ENCODE measurements at regions not wholly inside any gene's neighbourhood (a gene's known extent, or its start where the extent isn't known, plus 50 kb on each side); places are given as distances from the start of the nearest gene placed in this dataset.

DNA sequence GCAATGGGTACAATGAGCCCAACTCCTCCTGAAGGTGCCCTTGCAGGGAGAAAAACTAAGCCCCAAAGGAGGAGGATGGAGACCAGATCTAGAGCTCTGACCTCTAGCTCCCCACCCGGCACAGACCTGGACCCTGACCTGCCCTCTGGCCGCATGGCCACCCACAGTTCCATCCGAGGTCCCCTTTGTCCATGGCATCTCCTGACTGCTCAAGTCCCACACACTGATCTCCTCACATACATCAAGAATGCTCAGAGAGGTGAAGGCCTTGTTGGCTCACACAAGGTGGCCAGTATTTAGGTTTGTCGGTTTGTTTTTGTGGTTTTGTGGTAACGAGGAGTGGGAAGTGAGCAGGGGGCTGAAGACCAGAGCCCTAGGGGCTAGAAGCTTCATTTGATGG is 423.5 kb upstream of the B3GAT1 start:
- TF ChIP-seq EZH2 (IDR thresholded peaks at IDR 0.05; ENCODE audit: low read length, missing control alignments) = no peak
- TF ChIP-seq, protein P1, sequence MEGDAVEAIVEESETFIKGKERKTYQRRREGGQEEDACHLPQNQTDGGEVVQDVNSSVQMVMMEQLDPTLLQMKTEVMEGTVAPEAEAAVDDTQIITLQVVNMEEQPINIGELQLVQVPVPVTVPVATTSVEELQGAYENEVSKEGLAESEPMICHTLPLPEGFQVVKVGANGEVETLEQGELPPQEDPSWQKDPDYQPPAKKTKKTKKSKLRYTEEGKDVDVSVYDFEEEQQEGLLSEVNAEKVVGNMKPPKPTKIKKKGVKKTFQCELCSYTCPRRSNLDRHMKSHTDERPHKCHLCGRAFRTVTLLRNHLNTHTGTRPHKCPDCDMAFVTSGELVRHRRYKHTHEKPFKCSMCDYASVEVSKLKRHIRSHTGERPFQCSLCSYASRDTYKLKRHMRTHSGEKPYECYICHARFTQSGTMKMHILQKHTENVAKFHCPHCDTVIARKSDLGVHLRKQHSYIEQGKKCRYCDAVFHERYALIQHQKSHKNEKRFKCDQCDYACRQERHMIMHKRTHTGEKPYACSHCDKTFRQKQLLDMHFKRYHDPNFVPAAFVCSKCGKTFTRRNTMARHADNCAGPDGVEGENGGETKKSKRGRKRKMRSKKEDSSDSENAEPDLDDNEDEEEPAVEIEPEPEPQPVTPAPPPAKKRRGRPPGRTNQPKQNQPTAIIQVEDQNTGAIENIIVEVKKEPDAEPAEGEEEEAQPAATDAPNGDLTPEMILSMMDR (conservative IDR thresholded peaks at IDR 0.05 in 1 of 2, IDR thresholded peaks at IDR 0.05 in 1 of 2; ENCODE audit: low read depth in 1 of 2, low read length in 2 of 2) = no peak
- no peaks in the 10 kb centered on the region for H3K4me1 ChIP-seq (ENCODE audit: control insufficient read depth, extremely low read depth, insufficient read depth, low read length)
- no peak overlapping the region for H3K4me3 ChIP-seq (replicated peaks in 1 of 4; ENCODE audit: control extremely low read depth in 1 of 4, insufficient read depth in 1 of 4, low read depth in 3 of 4, low read length in 4 of 4)
- H3K9me3 ChIP-seq (ENCODE audit: control insufficient read depth, insufficient read depth, low read depth, low read length) = no peaks in the 10 kb centered on the region
- no peaks in the 10 kb centered on the region for H4K20me1 ChIP-seq (ENCODE audit: control insufficient read depth, extremely low read depth, insufficient read depth, low read length)
- H3K79me2 ChIP-seq (ENCODE audit: control insufficient read depth, insufficient read depth, low read length) = no peaks in the 10 kb centered on the region
- no peak overlapping the region for H2AFZ ChIP-seq (ENCODE audit: low read length)
- no peaks in the 10 kb centered on the region for H3K27me3 ChIP-seq (ENCODE audit: control insufficient read depth, insufficient read depth, low read length)
- H3K9ac ChIP-seq (ENCODE audit: insufficient read depth, low read length) = no peak overlapping the region
- H3K27ac ChIP-seq (ENCODE audit: insufficient read depth, low read length) = no peak overlapping the region
- no peak overlapping the region for H3K4me2 ChIP-seq (ENCODE audit: extremely low read depth, insufficient read depth, low read length)
- H3K36me3 ChIP-seq (ENCODE audit: control insufficient read depth, insufficient read depth, low read length) = no peaks in the 10 kb centered on the region
- DNase-seq (ENCODE audit: low read depth in 2 of 2) = no peak

DNA sequence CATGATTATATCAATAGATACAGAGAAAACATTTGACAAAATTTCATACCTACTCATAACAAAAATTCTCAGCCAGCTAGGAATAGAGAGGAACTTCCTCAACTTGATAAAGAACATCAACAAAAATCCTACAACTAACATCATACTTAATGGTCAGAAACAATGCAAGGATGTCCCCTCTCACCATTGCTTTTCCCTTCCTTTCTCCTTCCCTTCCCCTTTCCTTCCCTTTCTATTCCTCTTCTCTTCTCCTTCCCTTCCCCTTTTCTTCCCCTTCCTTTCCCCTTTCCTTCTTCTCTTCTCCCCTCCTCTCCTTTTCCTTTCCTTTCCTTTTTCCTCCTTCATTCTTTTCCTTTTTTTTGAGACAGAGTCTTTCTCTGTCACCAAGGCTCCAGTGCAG is 418.3 kb upstream of the B3GAT1 start:
- TF ChIP-seq EZH2 (IDR thresholded peaks at IDR 0.05; ENCODE audit: low read length, missing control alignments) = no peak
- TF ChIP-seq, protein P1 (conservative IDR thresholded peaks at IDR 0.05 in 1 of 2, IDR thresholded peaks at IDR 0.05 in 1 of 2; ENCODE audit: low read depth in 1 of 2, low read length in 2 of 2) = no peak
- no peak for DNase-seq (ENCODE audit: low read depth in 2 of 2)
- H3K27me3 ChIP-seq (ENCODE audit: control insufficient read depth, insufficient read depth, low read length) = no peaks in the 10 kb centered on the region
- no peak overlapping the region for H3K4me2 ChIP-seq (ENCODE audit: extremely low read depth, insufficient read depth, low read length)
- H3K9ac ChIP-seq (ENCODE audit: insufficient read depth, low read length) = no peak overlapping the region
- no peak overlapping the region for H2AFZ ChIP-seq (ENCODE audit: low read length)
- no peaks in the 10 kb centered on the region for H3K36me3 ChIP-seq (ENCODE audit: control insufficient read depth, insufficient read depth, low read length)
- no peak overlapping the region for H3K4me3 ChIP-seq (replicated peaks in 1 of 4; ENCODE audit: control extremely low read depth in 1 of 4, insufficient read depth in 1 of 4, low read depth in 3 of 4, low read length in 4 of 4)
- H3K9me3 ChIP-seq (ENCODE audit: control insufficient read depth, insufficient read depth, low read depth, low read length) = no peaks in the 10 kb centered on the region
- H4K20me1 ChIP-seq (ENCODE audit: control insufficient read depth, extremely low read depth, insufficient read depth, low read length) = no peaks in the 10 kb centered on the region
- no peaks in the 10 kb centered on the region for H3K79me2 ChIP-seq (ENCODE audit: control insufficient read depth, insufficient read depth, low read length)
- H3K4me1 ChIP-seq (ENCODE audit: control insufficient read depth, extremely low read depth, insufficient read depth, low read length) = no peaks in the 10 kb centered on the region
- H3K27ac ChIP-seq (ENCODE audit: insufficient read depth, low read length) = no peak overlapping the region

DNA sequence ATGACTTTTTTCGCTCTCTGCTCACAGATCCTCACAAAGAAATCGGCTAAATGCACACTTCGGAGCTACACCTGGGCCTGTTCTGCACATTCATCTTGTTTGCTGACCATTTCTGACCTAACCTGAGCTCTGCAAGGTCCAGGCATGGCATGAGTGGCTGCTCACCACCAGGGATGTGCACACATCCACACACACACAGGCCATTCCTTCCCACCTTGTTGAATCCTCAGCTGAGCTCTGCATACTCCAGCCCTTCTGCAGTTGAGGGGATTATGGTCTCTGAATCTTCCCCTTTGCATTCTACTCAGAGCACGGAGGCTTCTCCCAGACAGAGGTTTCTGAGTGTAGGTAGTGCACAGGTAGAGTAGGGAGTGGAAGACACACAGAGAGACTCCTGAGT is 411.9 kb upstream of the B3GAT1 start:
- no peaks in the 10 kb centered on the region for H3K9me3 ChIP-seq (ENCODE audit: control insufficient read depth, insufficient read depth, low read depth, low read length)
- H3K27me3 ChIP-seq (ENCODE audit: control insufficient read depth, insufficient read depth, low read length) = no peaks in the 10 kb centered on the region
- H4K20me1 ChIP-seq (ENCODE audit: control insufficient read depth, extremely low read depth, insufficient read depth, low read length) = no peaks in the 10 kb centered on the region
- no peaks in the 10 kb centered on the region for H3K4me1 ChIP-seq (ENCODE audit: control insufficient read depth, extremely low read depth, insufficient read depth, low read length)
- DNase-seq (ENCODE audit: low read depth in 2 of 2) = no peak
- no peaks in the 10 kb centered on the region for H3K79me2 ChIP-seq (ENCODE audit: control insufficient read depth, insufficient read depth, low read length)
- no peaks in the 10 kb centered on the region for H3K36me3 ChIP-seq (ENCODE audit: control insufficient read depth, insufficient read depth, low read length)
- no peak overlapping the region for H3K27ac ChIP-seq (ENCODE audit: insufficient read depth, low read length)
- H3K4me3 ChIP-seq (replicated peaks in 1 of 4; ENCODE audit: control extremely low read depth in 1 of 4, insufficient read depth in 1 of 4, low read depth in 3 of 4, low read length in 4 of 4) = no peak overlapping the region
- no peak overlapping the region for H3K9ac ChIP-seq (ENCODE audit: insufficient read depth, low read length)
- H3K4me2 ChIP-seq (ENCODE audit: extremely low read depth, insufficient read depth, low read length) = no peak overlapping the region
- no peak overlapping the region for H2AFZ ChIP-seq (ENCODE audit: low read length)
- TF ChIP-seq EZH2 (IDR thresholded peaks at IDR 0.05; ENCODE audit: low read length, missing control alignments) = no peak
- TF ChIP-seq, protein P1 (conservative IDR thresholded peaks at IDR 0.05 in 1 of 2, IDR thresholded peaks at IDR 0.05 in 1 of 2; ENCODE audit: low read depth in 1 of 2, low read length in 2 of 2) = no peak
